Thymus (tissue), 11 donors: ENCODE measurements at regions not wholly inside any gene's neighbourhood (a gene's known extent, or its start where the extent isn't known, plus 50 kb on each side); places are given as distances from the start of the nearest gene placed in this dataset.

Experiments
- DNase-seq, 9 donors: peaks; one replicate each; pipeline ENCODE4 v3.0.0-alpha.2; 2013; ENCODE audit warnings: low spot score in 9 of 9, low read depth in 6 of 9, missing footprints in 1 of 9
- H3K27ac ChIP-seq, 2 donors: one replicate each; pipeline ENCODE4 v1.5.1; 2013; ENCODE audit warnings: control low read depth in 1 of 2, low read depth in 1 of 2, low read length in 1 of 2, mild to moderate bottlenecking in 1 of 2, moderate library complexity in 1 of 2
- H3K27me3 ChIP-seq, 2 donors: one replicate each; pipeline ENCODE4 v1.5.1; 2013; ENCODE audit warnings: low read length in 1 of 2; ENCODE audit not compliant: control insufficient read depth in 2 of 2, insufficient read depth in 1 of 2
- H3K36me3 ChIP-seq, 2 donors: one replicate each; pipeline ENCODE4 v1.5.1; 2013; ENCODE audit warnings: low read length in 1 of 2, mild to moderate bottlenecking in 1 of 2, moderate library complexity in 1 of 2; ENCODE audit not compliant: control insufficient read depth in 2 of 2, insufficient read depth in 2 of 2
- H3K4me1 ChIP-seq, 2 donors: one replicate each; pipeline ENCODE4 v1.5.1; 2013; ENCODE audit warnings: low read length in 2 of 2; ENCODE audit not compliant: control insufficient read depth in 2 of 2, insufficient read depth in 2 of 2
- H3K4me3 ChIP-seq, 2 donors: one replicate each; pipeline ENCODE4 v1.5.1; 2013; ENCODE audit warnings: low read length in 2 of 2, control low read depth in 1 of 2, mild to moderate bottlenecking in 1 of 2
- H3K9me3 ChIP-seq, 2 donors: one replicate each; pipeline ENCODE4 v1.5.1; 2013; ENCODE audit warnings: low read length in 1 of 2, mild to moderate bottlenecking in 1 of 2; ENCODE audit not compliant: control insufficient read depth in 2 of 2, insufficient read depth in 1 of 2
- WGBS: extraction: QIAGEN DNeasy Blood & Tissue Kit; methylation state at CpG from one replicate; pipeline ENCODE4 v1.1.7; 2013; 5-methylcytosine and 5-hydroxymethylcytosine counted together
- donor health status: healthy.

DNA sequence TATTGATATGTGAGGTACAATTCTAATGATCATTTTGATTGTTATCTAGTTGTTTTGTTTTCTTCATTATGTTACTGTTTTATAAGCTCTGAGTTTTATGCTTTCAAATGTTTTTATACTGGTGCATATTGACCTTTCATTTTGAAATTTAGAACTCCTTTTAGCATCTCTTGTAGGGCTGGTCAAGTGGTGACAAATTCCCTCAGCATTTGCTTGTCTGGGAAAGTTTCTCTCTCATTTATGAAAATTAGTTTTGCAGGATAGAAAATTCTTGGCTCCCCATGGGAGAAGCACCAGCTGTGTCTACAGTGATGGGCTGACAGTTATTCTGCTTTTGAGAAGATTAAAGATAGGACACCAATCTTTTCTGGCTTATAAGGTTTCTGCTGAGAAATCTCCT is 105.3 kb upstream of the SPRY1 start:
- DNase-seq: peak in 1 of 9 donors; percentile 47
- Histone ChIP-seq H3K9me3 (peaks cover 5 to 19% of the 10 kb centered on the region in 2 donors), H3K36me3 (peaks cover 0 to 10% of the 10 kb centered on the region in 2 donors), H3K27ac (no peak overlapping the region), H3K4me1 (peaks cover 0 to 4% of the 10 kb centered on the region in 2 donors), H3K27me3 (no peaks in the 10 kb centered on the region), H3K4me3 (no peak overlapping the region)

DNA sequence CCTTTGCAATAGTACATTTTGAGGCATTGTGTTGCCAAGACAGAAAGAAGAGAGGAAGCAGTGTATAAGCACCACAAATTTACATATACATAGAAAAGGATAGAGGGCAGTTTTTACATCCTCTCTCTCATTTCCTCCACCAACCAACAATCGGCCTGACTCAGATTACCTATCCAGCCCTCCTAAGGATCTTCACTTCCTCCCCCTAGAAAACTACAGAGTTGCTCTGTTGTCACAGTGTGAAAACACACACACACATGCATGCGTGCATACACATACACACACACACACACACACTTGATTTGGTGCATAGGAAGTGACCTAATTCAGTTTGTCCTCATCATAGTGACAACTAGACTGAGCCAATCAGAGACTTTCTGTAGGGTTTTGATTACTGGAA is 98.8 kb upstream of the SPRY1 start:
- no peaks in the 10 kb centered on the region for H3K27me3 ChIP-seq
- H3K36me3 ChIP-seq: peaks cover 7 to 8% of the 10 kb centered on the region in 2 donors
- DNase-seq: no peak
- H3K9me3 ChIP-seq: peaks cover under 1 to 13% of the 10 kb centered on the region in 2 donors
- 94% methylated on average over 2 of the region's 2 CpGs for WGBS
- H3K4me3 ChIP-seq: no peak overlapping the region
- H3K27ac ChIP-seq: peak overlapping the region in 1 of 2 donors; percentile 92
- peaks cover 21 to 35% of the 10 kb centered on the region in 2 donors for H3K4me1 ChIP-seq

DNA sequence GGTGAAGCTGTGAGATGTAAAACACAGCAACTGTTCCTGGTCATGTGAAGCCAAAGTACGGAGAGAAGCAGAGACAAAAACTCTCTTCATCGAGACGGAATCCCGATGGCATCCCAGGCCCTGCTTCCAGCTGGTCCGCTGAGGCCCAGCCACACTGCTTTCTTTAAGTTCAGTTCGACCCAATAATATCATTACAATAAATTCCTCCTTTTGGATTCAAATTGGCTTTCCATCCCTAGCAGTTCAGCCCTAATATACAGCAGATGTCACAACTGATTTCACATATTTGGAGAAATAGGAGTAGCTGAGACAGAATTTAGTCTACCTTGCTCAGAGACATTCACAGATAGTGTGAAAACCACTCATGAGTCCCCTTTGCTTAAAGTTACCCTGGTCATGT is 98.3 kb upstream of the SPRY1 start:
- Histone ChIP-seq H3K36me3 (peaks cover 3 to 8% of the 10 kb centered on the region in 2 donors), H3K4me3 (no peak overlapping the region), H3K9me3 (peaks cover 0 to 9% of the 10 kb centered on the region in 2 donors), H3K27ac (peak overlapping the region in 1 of 2 donors; percentile 92), H3K27me3 (no peaks in the 10 kb centered on the region), H3K4me1 (peaks cover 21 to 36% of the 10 kb centered on the region in 2 donors)
- DNase-seq: no peak
- WGBS: 98% methylated on average over 6 of the region's 6 CpGs

DNA sequence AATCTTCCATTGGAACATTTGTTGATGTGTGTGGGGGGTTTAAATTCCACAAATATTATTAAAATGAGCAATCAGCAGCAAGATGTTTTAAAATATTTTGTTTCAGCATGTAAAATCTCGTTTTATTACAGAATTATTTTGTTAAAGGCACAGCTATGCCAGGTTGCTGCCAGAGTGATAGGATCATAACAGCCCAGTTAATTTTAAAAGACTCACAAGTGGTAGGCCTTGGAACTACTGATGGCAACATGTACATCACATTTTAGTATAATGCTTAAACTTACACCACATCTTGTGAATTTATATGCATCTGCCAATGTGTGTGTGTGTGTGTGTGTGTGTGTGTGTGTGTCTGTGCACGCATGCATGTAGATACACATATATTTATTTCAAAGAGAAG is 97.8 kb upstream of the SPRY1 start:
- Histone ChIP-seq H3K36me3 (peaks cover 0 to 8% of the 10 kb centered on the region in 2 donors), H3K27me3 (no peaks in the 10 kb centered on the region), H3K9me3 (peaks cover 0 to 7% of the 10 kb centered on the region in 2 donors), H3K27ac (peak overlapping the region in 1 of 2 donors; percentile 92), H3K4me1 (peaks cover 21 to 40% of the 10 kb centered on the region in 2 donors), H3K4me3 (no peak overlapping the region)
- WGBS: 80% methylated on average over 2 of the region's 2 CpGs
- DNase-seq: no peak

DNA sequence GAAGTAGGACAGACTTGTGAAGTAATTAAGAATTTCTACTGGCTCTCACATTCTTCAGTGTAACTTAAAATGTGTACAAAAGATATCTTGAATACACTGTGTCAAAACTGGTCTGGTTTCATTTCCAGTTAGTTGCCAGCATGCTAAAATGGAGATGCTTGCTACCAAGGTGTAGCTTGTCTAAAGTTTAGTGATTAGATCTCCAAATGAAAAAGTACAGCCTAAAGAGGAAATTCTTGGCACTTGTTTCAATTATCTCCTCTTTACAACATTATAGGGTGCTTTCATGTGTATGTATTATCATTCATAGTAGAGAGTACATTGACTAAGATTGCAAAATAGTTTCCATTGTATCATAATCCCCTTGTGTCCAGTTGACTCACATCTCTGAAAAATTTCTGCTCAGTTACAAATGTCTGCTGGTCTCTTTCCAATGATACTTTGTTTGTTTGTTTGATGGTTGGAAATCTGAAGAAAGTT is 97.3 kb upstream of the SPRY1 start:
- peaks cover 24 to 44% of the 10 kb centered on the region in 2 donors for H3K4me1 ChIP-seq
- H3K36me3 ChIP-seq: peaks cover 0 to 8% of the 10 kb centered on the region in 2 donors
- H3K4me3 ChIP-seq: no peak overlapping the region
- H3K9me3 ChIP-seq: peaks cover 0 to 7% of the 10 kb centered on the region in 2 donors
- DNase-seq: peak in 1 of 9 donors; percentile 57
- H3K27ac ChIP-seq: peak overlapping the region in 1 of 2 donors; percentile 92
- H3K27me3 ChIP-seq: no peaks in the 10 kb centered on the region

DNA sequence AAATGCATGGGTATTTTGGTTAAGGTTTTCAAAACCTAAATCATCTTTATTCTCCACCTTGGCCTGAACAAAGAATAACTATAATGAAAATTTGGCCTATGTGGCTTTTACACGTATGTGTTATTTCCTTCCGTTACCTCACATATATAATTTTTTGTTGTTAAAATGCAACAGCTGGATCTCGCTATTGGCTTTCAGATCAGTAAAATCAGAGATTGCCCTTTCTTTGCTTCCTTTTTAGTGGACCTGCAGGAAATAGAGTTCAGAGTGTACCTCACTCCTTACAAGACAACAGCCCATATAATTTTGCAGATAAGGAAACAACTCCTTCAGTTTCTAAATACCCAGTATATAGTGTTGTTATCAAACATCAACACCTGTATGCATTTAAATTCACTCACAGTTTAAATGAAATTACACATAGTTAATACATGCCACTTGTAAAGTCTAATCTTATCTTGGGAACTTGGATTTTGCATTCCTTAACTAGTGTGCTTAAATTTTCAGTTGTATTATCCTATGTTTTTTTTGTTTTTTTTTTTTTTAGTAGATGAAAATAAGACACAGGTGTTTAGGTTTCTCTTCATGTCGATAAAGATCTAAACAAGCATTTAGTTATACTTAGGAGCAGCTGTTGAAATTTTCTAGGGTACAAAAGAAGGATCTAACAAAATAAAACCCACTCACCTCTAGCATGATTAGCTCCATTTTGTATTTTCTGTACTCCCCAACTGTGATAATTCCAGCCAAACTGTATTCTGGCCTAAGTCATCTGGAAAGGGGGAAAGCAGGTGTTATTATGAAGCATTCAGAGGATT is 96.2 kb upstream of the SPRY1 start:
- peak in 5 of 9 donors; percentile 41 to 78 (median 65) for DNase-seq
- Histone ChIP-seq H3K27ac (peak overlapping the region; percentile 46 to 92), H3K36me3 (peaks cover 0 to 8% of the 10 kb centered on the region in 2 donors), H3K4me3 (no peak overlapping the region), H3K9me3 (peaks cover 0 to 7% of the 10 kb centered on the region in 2 donors), H3K4me1 (peaks cover 30 to 56% of the 10 kb centered on the region in 2 donors), H3K27me3 (no peaks in the 10 kb centered on the region)
- WGBS: 12% methylated on average over 4 of the region's 4 CpGs

DNA sequence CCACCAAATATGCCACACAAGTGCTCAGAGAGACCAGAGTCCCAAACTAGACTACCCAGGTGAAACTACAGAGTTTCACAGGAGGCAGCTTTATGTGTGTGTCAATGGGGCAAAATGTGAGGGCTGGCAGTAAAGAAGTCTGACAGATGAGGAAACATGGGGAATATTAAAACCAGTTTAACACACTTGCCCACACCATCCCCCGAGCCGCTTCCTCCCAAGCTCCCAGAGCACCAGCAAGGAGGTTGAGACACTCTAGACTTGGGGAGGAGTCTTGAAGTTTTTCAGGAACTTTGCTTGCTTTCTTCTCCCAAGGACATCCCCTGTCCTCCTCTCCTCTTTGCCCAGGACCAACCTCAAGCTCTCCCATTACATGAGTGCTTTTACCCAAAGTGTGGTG is 94.7 kb upstream of the SPRY1 start:
- H3K4me1 ChIP-seq: peaks cover 39 to 67% of the 10 kb centered on the region in 2 donors
- no peak overlapping the region for H3K4me3 ChIP-seq
- H3K9me3 ChIP-seq: peaks cover 0 to 7% of the 10 kb centered on the region in 2 donors
- DNase-seq: peak in 2 of 9 donors; percentile 29 to 61
- H3K27me3 ChIP-seq: no peaks in the 10 kb centered on the region
- WGBS: 96% methylated on average over 2 of the region's 2 CpGs
- H3K36me3 ChIP-seq: peaks cover 0 to 8% of the 10 kb centered on the region in 2 donors
- peak overlapping the region; percentile 68 to 92 for H3K27ac ChIP-seq

DNA sequence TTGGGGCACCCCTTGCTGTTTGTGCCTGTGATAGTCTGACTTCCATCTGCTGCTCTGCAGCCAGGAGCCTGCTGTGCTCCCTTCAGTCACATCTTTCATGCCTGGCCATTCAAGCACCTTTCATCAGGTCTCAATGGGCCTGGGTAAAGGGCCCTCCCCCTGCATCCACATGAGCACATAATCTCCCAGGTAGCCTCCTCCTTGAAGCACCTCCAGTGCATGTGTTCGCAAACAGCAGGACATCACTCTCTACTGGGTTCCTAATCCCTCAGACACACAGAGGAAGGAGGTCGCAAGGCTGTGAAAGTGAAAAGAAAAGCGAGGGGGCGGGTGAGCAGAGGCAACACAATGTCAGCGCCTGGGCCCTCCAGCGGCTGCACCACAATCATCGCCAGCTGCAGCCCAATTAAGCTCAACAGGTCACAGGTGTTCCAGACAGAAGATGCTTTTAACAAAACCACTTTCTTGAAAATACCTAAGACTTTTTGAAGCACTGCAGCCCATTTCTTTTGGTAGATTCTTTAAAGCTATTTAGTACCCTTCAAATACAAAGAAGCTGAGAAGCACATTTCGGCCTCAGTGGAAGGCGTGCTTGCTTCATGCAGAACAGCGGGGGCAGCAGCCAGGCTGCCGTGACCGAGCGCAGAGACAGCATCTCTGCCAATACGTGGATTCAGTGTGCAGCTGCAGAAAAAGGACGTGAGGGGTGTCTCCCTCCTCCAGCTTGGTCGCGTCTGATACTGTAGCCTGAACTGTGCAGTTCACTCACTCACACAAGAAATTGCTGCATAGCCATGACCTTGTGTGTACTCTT is 92.2 kb upstream of the SPRY1 start:
- Histone ChIP-seq H3K9me3 (peaks cover 0 to 3% of the 10 kb centered on the region in 2 donors), H3K36me3 (no peaks in the 10 kb centered on the region), H3K27me3 (no peaks in the 10 kb centered on the region), H3K4me1 (peaks cover 33 to 50% of the 10 kb centered on the region in 2 donors), H3K4me3 (peak overlapping the region; percentile 17 to 26), H3K27ac (peak overlapping the region; percentile 86 to 92)
- DNase-seq: peak; percentile 72 to 96 (median 88)
- 12% methylated on average over 17 of the region's 17 CpGs for WGBS
